ENCODE measurements at regions not wholly inside any gene's neighbourhood (a gene's known extent, or its start where the extent isn't known, plus 50 kb on each side); places are given as distances from the start of the nearest gene placed in this dataset.

- no peak overlapping the region for H3K4me3 Mint-ChIP-seq (ENCODE audit: unreplicated experiment)
- no peaks in the 10 kb centered on the region for H3K36me3 Mint-ChIP-seq (ENCODE audit: low read depth, unreplicated experiment)
- H3K27me3 Mint-ChIP-seq (ENCODE audit: unreplicated experiment), result no peaks in the 10 kb centered on the region
- no peak for DNase-seq (ENCODE audit: low spot score)
- no peak for TF ChIP-seq CTCF (IDR thresholded peaks at IDR 0.05; ENCODE audit: unreplicated experiment)
- no peaks in the 10 kb centered on the region for H3K4me1 Mint-ChIP-seq (ENCODE audit: unreplicated experiment)
- H3K27ac Mint-ChIP-seq (ENCODE audit: unreplicated experiment), result no peak overlapping the region
- no peaks in the 10 kb centered on the region for H3K9me3 Mint-ChIP-seq (ENCODE audit: unreplicated experiment)
Measured at GRCh38 chr11:121927097-121927785, 188.8 kb downstream of the BLID start.

- H3K4me3 Mint-ChIP-seq (ENCODE audit: unreplicated experiment), result no peak overlapping the region
- no peaks in the 10 kb centered on the region for H3K27me3 Mint-ChIP-seq (ENCODE audit: unreplicated experiment)
- H3K27ac Mint-ChIP-seq (ENCODE audit: unreplicated experiment), result no peak overlapping the region
- no peaks in the 10 kb centered on the region for H3K36me3 Mint-ChIP-seq (ENCODE audit: low read depth, unreplicated experiment)
- TF ChIP-seq CTCF (IDR thresholded peaks at IDR 0.05; ENCODE audit: unreplicated experiment), result no peak
- peaks cover 7% of the 10 kb centered on the region for H3K4me1 Mint-ChIP-seq (ENCODE audit: unreplicated experiment)
- DNase-seq (ENCODE audit: low spot score), result no peak
- no peaks in the 10 kb centered on the region for H3K9me3 Mint-ChIP-seq (ENCODE audit: unreplicated experiment)
Measured at GRCh38 chr11:121924191-121924590, 191.8 kb downstream of the BLID start.

- Mint-ChIP-seq H3K27ac (ENCODE audit: unreplicated experiment) (no peak overlapping the region), H3K4me1 (ENCODE audit: unreplicated experiment) (peaks cover 7% of the 10 kb centered on the region), H3K27me3 (ENCODE audit: unreplicated experiment) (no peaks in the 10 kb centered on the region), H3K9me3 (ENCODE audit: unreplicated experiment) (no peaks in the 10 kb centered on the region), H3K4me3 (ENCODE audit: unreplicated experiment) (no peak overlapping the region), H3K36me3 (ENCODE audit: low read depth, unreplicated experiment) (no peaks in the 10 kb centered on the region)
- TF ChIP-seq CTCF (IDR thresholded peaks at IDR 0.05; ENCODE audit: unreplicated experiment), result no peak
- DNase-seq (ENCODE audit: low spot score), result no peak
Measured at GRCh38 chr11:121917482-121917881, 198.5 kb downstream of the BLID start.

- Mint-ChIP-seq H3K4me1 (ENCODE audit: unreplicated experiment) (no peaks in the 10 kb centered on the region), H3K4me3 (ENCODE audit: unreplicated experiment) (no peak overlapping the region), H3K27ac (ENCODE audit: unreplicated experiment) (no peak overlapping the region), H3K9me3 (ENCODE audit: unreplicated experiment) (no peaks in the 10 kb centered on the region), H3K36me3 (ENCODE audit: low read depth, unreplicated experiment) (no peaks in the 10 kb centered on the region), H3K27me3 (ENCODE audit: unreplicated experiment) (no peaks in the 10 kb centered on the region)
- DNase-seq (ENCODE audit: low spot score), result no peak
- TF ChIP-seq CTCF (IDR thresholded peaks at IDR 0.05; ENCODE audit: unreplicated experiment), result no peak
Measured at GRCh38 chr11:121914508-121915059, 201.4 kb downstream of the BLID start.

GRCh38 chr11:121909596-121909995 lies 206.4 kb downstream of the BLID start:
- no peaks in the 10 kb centered on the region for H3K27me3 Mint-ChIP-seq (ENCODE audit: unreplicated experiment)
- H3K36me3 Mint-ChIP-seq (ENCODE audit: low read depth, unreplicated experiment), result no peaks in the 10 kb centered on the region
- DNase-seq (ENCODE audit: low spot score), result no peak
- no peak overlapping the region for H3K4me3 Mint-ChIP-seq (ENCODE audit: unreplicated experiment)
- TF ChIP-seq CTCF (IDR thresholded peaks at IDR 0.05; ENCODE audit: unreplicated experiment), result no peak
- H3K27ac Mint-ChIP-seq (ENCODE audit: unreplicated experiment), result no peak overlapping the region
- no peaks in the 10 kb centered on the region for H3K9me3 Mint-ChIP-seq (ENCODE audit: unreplicated experiment)
- peaks cover 5% of the 10 kb centered on the region for H3K4me1 Mint-ChIP-seq (ENCODE audit: unreplicated experiment)
